ENCODE measurements at regions not wholly inside any gene's neighbourhood (a gene's known extent, or its start where the extent isn't known, plus 50 kb on each side); places are given as distances from the start of the nearest gene placed in this dataset.

DNA sequence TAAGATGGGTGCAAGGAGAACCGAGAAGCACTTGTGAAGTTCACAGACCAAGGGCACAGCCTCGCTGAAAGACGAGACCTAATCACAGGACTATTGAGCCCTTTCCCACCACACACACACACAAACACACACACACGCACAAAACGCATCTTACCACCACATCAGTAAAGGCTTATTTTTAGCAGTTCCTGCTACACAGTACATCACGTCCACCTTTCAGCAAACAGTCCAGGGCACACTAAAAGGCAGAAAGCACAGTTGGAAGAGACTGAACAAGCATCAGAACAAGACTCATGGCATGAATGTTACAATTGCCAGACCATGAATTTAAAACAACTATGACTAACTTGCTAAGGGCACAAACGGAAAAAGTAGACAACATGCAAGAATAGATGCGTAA, 83.6 kb upstream of the MAPK10 start:
- Histone ChIP-seq H3K9me2 (ENCODE audit: insufficient read depth, low read length) (no peaks in the 10 kb centered on the region), H4K20me1 (ENCODE audit: insufficient read depth) (no peaks in the 10 kb centered on the region), H3K9ac (ENCODE audit: low read length) (no peak overlapping the region), H3K9me3 (ENCODE audit: low read length) (peaks cover 3% of the 10 kb centered on the region), H3K4me2 (ENCODE audit: low read length) (no peak overlapping the region), H3K4me3 (ENCODE audit: low read length) (no peak overlapping the region), H3K36me3 (ENCODE audit: insufficient read depth, low read length) (no peaks in the 10 kb centered on the region), H3K27me3 (ENCODE audit: insufficient read depth, low read depth, low read length) (no peaks in the 10 kb centered on the region), H3K79me2 (replicated peaks; ENCODE audit: insufficient read depth, low read length) (no peaks in the 10 kb centered on the region), H3F3A (ENCODE audit: insufficient read depth, low read length, poor library complexity, severe bottlenecking) (no peaks in the 10 kb centered on the region), H3K27ac (ENCODE audit: low read length) (no peak overlapping the region), H2AFZ (ENCODE audit: low read depth, low read length) (no peak overlapping the region)
- TF ChIP-seq EP300 (conservative IDR thresholded peaks at IDR 0.05; ENCODE audit: poor library complexity, severe bottlenecking) (no peak), SMC3 (conservative IDR thresholded peaks at IDR 0.05; ENCODE audit: poor library complexity) (no peak), TAF1 (IDR thresholded peaks at IDR 0.05; ENCODE audit: low read depth) (no peak), RAD21 (conservative IDR thresholded peaks at IDR 0.05) (no peak), MXI1 (conservative IDR thresholded peaks at IDR 0.05; ENCODE audit: poor library complexity, severe bottlenecking) (no peak), EZH2 (IDR thresholded peaks at IDR 0.05; ENCODE audit: borderline replicate concordance, insufficient read depth, low read length, poor library complexity, severe bottlenecking) (no peak), POLR2AphosphoS5 (IDR thresholded peaks at IDR 0.05) (no peak)
- TF ChIP-seq, protein P1, sequence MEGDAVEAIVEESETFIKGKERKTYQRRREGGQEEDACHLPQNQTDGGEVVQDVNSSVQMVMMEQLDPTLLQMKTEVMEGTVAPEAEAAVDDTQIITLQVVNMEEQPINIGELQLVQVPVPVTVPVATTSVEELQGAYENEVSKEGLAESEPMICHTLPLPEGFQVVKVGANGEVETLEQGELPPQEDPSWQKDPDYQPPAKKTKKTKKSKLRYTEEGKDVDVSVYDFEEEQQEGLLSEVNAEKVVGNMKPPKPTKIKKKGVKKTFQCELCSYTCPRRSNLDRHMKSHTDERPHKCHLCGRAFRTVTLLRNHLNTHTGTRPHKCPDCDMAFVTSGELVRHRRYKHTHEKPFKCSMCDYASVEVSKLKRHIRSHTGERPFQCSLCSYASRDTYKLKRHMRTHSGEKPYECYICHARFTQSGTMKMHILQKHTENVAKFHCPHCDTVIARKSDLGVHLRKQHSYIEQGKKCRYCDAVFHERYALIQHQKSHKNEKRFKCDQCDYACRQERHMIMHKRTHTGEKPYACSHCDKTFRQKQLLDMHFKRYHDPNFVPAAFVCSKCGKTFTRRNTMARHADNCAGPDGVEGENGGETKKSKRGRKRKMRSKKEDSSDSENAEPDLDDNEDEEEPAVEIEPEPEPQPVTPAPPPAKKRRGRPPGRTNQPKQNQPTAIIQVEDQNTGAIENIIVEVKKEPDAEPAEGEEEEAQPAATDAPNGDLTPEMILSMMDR (IDR thresholded peaks at IDR 0.05; ENCODE audit: poor library complexity, severe bottlenecking) = no peak
- TF ChIP-seq, protein P2, sequence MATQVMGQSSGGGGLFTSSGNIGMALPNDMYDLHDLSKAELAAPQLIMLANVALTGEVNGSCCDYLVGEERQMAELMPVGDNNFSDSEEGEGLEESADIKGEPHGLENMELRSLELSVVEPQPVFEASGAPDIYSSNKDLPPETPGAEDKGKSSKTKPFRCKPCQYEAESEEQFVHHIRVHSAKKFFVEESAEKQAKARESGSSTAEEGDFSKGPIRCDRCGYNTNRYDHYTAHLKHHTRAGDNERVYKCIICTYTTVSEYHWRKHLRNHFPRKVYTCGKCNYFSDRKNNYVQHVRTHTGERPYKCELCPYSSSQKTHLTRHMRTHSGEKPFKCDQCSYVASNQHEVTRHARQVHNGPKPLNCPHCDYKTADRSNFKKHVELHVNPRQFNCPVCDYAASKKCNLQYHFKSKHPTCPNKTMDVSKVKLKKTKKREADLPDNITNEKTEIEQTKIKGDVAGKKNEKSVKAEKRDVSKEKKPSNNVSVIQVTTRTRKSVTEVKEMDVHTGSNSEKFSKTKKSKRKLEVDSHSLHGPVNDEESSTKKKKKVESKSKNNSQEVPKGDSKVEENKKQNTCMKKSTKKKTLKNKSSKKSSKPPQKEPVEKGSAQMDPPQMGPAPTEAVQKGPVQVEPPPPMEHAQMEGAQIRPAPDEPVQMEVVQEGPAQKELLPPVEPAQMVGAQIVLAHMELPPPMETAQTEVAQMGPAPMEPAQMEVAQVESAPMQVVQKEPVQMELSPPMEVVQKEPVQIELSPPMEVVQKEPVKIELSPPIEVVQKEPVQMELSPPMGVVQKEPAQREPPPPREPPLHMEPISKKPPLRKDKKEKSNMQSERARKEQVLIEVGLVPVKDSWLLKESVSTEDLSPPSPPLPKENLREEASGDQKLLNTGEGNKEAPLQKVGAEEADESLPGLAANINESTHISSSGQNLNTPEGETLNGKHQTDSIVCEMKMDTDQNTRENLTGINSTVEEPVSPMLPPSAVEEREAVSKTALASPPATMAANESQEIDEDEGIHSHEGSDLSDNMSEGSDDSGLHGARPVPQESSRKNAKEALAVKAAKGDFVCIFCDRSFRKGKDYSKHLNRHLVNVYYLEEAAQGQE (IDR thresholded peaks at IDR 0.05; ENCODE audit: borderline replicate concordance) = no peak

DNA sequence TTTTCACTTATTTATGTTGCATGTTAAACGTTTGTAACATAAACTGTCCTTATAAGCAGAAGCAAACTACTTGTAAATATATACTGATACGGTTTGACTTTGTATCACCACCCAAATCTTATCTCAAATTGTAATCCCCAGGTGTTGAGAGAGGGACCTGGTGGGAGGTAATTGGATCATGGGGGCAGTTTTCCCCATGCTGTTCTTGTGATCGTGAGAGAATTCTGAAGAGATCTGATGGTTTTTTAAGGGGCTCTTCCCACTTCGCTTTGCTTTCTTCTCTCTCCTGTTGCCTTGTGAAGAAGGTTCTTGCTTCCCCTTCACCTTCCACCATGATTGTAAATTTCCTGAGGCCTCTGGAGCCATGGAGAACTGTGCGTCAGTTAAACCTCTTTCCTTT, 87.1 kb upstream of the MAPK10 start:
- no peaks in the 10 kb centered on the region for H3K27me3 ChIP-seq (ENCODE audit: insufficient read depth, low read depth, low read length)
- H3K4me2 ChIP-seq (ENCODE audit: low read length) = no peak overlapping the region
- no peaks in the 10 kb centered on the region for H3K79me2 ChIP-seq (replicated peaks; ENCODE audit: insufficient read depth, low read length)
- H3K9me3 ChIP-seq (ENCODE audit: low read length) = peaks cover 3% of the 10 kb centered on the region
- H3K27ac ChIP-seq (ENCODE audit: low read length) = no peak overlapping the region
- no peak overlapping the region for H3K4me3 ChIP-seq (ENCODE audit: low read length)
- no peaks in the 10 kb centered on the region for H4K20me1 ChIP-seq (ENCODE audit: insufficient read depth)
- no peaks in the 10 kb centered on the region for H3K36me3 ChIP-seq (ENCODE audit: insufficient read depth, low read length)
- TF ChIP-seq RAD21 (conservative IDR thresholded peaks at IDR 0.05) (no peak), POLR2AphosphoS5 (IDR thresholded peaks at IDR 0.05) (no peak), SMC3 (conservative IDR thresholded peaks at IDR 0.05; ENCODE audit: poor library complexity) (no peak), EZH2 (IDR thresholded peaks at IDR 0.05; ENCODE audit: borderline replicate concordance, insufficient read depth, low read length, poor library complexity, severe bottlenecking) (no peak), EP300 (conservative IDR thresholded peaks at IDR 0.05; ENCODE audit: poor library complexity, severe bottlenecking) (no peak), TAF1 (IDR thresholded peaks at IDR 0.05; ENCODE audit: low read depth) (no peak), MXI1 (conservative IDR thresholded peaks at IDR 0.05; ENCODE audit: poor library complexity, severe bottlenecking) (no peak)
- TF ChIP-seq, protein P1 (IDR thresholded peaks at IDR 0.05; ENCODE audit: poor library complexity, severe bottlenecking) = no peak
- TF ChIP-seq, protein P2 (IDR thresholded peaks at IDR 0.05; ENCODE audit: borderline replicate concordance) = no peak
- H2AFZ ChIP-seq (ENCODE audit: low read depth, low read length) = no peak overlapping the region
- H3F3A ChIP-seq (ENCODE audit: insufficient read depth, low read length, poor library complexity, severe bottlenecking) = no peaks in the 10 kb centered on the region
- no peaks in the 10 kb centered on the region for H3K9me2 ChIP-seq (ENCODE audit: insufficient read depth, low read length)
- H3K9ac ChIP-seq (ENCODE audit: low read length) = no peak overlapping the region

Data from neural cell (in vitro differentiated cells).